Hypothalamus (tissue), 51 donors: ENCODE measurements at regions not wholly inside any gene's neighbourhood (a gene's known extent, or its start where the extent isn't known, plus 50 kb on each side); places are given as distances from the start of the nearest gene placed in this dataset.
"Not testable (repeated sequence)": the region's sequence is repeated elsewhere in the genome, so short reads cannot be mapped to it uniquely, and the experiment has no call there.

ENCODE experiments used
- DNase-seq, 51 donors: peaks; one replicate each; lab custom pipeline; 2025; lab: John Stamatoyannopoulos, UW

DNA sequence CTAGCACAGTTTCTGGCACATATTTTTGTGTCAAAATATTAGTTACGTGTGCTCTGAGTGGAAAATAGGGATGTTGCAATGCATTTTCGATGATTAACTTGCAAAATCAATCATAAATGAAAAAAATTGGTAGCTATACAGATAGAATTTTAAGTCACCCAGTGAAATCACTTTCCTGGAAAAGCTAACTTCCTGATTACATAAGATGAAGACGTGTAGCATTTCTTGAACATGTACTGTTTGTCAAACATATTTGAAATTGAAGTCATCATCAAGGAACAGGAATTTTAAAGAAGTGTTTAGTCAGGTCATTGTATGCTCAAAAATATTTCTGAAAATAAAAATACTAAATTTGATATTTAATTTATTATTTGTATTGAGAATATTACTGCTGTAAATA, 977.7 kb downstream of the PLOD2 start:
- DNase-seq = no peak

DNA sequence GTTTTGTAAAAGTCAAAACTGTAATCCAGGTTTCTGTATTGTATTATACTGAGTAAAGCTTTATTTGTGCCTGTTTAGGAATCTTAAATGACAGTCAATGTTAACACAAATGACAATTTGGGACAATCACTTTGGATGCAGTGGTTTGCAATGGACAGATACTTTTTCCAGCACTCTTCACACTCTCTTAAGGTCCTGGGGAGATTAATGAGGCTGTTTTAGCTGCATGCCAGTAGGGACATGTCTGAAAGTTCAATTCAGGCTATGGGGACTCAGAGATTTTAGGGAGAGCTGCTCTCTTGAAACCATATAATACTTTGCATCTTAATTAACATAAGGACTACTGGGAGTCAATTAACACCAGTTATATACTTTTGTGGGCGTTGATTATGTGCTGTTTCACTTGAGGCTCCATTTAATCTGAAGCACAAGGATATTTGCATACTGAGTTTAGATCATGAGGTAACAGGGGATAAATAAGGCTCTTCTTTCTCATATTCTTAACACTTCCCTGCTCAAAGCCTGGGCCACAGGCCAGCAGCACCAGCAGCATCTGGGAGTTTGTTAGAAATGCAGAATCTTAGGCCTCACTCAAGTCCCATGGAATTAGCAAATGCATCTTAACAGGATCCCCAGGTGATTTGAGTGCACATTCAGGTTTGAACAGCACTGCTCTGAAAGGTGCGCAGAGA, 972.8 kb downstream of the PLOD2 start:
- DNase-seq = no peak

DNA sequence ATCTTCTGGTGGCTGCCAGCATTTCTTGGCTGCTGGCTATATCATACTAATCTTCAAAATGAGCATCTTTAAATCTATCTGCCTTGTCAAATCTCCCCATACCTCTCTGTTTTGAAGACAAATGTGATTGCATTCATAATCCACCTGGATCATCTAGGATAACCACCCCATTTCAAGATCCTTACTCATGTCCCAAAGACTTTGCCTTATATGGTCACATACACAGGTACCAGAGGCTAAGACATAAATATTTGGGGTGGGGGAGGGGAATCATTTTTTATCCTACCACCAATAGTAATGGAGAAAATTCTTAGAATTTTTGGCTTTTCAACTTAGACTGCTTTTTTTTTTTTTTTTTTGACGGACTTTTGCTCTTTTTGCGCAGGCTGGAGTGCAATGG, 970.8 kb downstream of the PLOD2 start:
- DNase-seq = no peak

DNA sequence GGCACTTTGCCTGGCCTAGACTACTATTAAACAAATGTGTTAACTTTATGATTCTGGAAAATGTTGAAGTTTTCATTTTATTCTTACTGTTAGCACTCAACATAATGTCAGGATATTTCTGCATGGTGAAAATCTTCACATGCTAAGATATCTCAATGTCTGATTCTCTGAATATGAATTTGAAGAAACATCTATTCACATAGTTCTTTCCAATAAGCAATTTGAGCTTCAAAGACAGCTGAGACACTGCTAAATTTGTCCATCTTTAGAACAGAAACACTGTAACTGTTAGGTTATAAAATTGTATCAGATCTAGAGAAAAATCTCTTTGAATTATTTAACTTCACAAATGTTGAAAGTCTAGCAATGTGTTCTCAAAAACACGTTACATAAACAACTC, 970.2 kb downstream of the PLOD2 start:
- DNase-seq = no peak

DNA sequence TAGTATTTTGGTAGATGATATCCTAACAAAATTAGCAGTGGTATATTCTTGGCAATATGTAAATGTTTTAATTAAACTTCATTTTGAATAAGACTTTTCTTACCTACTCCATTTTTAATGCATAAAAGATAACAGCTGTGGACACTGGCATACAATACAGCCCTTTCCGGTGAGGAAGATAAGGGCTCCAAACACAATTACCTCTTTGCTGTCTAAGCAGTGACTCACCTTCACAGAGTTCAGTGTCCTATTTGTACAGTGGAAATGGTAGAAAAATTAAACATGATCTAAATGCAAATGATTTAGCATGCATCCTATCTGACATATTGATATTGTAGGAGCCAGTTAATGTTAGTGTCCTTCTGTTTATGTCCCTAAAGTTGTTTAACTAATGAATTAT, 969.4 kb downstream of the PLOD2 start:
- DNase-seq = no peak

DNA sequence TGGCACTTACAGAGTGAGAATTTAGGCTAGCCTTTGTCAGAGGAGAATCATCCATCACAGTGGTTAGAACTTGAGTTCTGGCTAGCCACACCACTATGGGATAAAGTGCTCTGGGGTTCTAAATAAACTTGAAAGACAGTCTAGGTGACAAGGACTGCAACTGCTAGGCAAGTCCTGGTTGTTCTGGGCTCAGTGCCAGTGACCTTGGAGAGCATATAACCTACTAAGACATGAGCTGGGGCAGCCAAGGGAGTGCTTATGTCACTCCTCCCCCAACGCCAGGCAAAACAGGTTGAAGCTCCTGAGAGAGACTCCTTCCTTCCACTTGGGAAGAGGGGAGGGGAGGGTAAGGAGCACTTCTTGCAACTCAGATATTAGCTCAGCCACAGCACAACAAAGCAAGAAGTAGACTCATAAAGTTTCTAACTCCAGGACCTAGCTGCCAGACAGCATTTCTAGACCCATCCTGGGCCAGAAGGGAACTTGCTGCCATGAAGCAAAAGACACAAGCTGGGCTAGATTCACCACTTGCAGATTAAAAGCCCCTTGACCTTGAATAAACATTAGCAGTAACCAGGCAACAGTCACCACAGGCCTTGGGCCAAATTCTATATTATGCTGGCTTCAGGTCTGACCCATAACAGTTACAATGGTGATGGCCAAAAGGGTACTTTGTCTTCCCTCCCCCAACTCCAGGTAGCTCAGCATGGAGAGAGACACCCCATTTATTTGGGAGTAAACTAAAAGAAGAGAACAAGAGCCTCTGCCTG, 963.7 kb downstream of the PLOD2 start:
- no peak for DNase-seq

DNA sequence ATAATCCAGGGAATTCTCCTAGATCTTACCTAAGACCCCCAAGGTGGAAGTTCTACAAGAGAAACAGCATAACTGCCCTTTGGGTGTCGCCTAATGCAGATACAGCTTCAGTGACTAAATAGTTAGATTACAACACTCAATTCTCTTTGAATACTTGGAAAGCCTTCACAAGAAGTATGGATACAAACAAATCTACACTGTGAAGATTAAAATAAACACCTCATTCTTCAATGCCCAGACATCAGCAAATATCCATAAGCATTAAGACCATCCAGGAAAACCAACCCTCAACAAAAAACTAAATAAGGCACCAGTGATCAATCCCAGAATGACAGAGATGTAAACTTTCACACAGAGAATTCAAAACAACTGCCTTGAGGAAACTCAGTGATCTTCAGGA, 963.2 kb downstream of the PLOD2 start:
- no peak for DNase-seq

DNA sequence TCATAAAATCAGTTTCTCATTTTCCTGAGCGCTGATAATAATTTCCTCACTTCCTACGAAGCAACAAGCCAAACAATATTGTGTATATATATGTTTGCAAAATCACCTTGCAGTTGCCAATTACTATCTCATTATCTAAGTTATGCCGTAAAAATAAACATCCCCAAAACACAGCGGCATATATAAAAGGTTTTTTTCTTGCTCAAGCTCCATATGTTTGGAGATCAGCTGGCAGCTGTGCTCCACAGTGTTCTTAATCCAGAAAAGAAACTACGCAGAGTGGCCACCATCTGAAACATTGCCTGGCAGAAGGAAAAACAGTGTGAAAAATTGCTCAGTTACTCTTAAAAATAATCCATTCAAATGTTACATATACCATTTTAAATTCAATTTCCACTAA, 951.4 kb downstream of the PLOD2 start:
- DNase-seq = no peak

DNA sequence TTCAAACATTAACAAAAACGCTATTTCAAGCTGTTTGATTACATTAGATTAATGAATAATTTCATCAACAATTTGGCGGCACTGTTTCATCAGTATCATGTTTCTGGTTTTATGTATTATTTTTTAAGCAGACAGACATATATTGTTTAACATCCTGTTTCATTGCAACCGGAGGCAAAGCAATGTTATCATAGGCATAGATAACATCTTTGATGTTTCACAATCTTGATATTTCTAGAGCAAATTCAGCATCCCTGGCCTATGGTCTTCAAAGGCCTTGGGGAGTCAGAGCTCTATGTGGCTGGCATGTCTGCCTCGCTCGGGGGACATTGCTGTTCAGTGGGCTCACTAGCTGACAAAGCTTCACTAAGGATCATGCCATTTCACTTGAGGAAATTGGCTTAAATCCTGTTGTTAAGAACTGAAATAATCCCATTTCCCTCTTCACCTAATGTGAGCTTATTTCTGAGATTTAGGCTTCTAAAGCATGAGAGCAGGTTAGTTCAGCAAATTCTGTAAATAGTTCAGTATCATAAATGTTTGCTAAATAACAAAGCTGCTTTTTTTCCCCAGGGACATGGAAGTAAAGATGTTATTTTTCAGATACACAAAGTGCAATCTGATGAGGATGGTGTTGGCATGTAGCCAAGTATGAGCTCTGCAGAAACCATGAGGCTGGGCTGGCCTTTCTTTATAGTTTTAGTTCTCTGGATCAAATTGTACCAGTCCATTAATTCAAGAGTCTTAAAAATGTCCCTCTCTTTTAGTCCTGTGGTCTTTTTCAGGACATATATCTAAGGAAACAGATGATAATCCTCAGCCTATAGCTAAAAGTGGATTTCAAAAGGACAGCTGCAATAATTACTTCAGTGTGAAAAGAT, 941.4 kb downstream of the PLOD2 start:
- DNase-seq = no peak

DNA sequence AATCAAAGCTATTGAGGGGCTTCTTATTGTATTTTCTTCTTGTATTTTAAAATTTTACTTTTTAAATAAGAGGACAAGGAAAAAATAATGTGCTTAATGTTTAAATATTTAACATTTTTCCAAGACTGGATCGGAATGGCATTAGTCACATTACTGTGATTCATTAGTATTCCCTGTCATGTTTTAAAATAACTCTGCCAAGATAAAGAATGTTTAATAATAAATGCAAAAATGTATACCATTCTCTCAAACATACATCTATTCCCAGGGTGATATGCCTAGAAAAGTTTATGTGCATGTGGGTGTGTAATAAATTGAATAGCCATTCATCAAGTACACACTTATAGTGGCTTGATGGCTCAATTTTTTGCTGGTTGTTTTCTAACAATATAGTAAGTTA, 936.1 kb downstream of the PLOD2 start:
- no peak for DNase-seq

DNA sequence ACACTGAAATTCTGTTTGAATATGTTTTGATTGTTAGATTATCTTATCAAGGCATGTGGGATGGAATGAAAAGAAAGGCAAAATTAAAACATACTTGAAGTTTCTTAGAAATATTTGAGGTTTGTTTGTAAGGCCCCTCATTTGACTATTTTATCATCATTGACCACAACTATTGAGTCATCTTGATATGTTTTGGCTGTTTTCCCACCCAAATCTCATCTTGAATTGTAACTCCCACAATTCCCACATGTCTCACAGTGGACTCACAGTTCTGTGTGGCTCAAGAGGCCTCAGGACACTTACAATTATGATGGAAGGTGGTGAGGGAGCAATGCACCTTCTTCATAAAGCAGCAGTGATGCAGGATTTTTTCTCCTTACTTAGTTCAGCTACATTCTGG, 917.1 kb downstream of the PLOD2 start:
- no peak for DNase-seq

DNA sequence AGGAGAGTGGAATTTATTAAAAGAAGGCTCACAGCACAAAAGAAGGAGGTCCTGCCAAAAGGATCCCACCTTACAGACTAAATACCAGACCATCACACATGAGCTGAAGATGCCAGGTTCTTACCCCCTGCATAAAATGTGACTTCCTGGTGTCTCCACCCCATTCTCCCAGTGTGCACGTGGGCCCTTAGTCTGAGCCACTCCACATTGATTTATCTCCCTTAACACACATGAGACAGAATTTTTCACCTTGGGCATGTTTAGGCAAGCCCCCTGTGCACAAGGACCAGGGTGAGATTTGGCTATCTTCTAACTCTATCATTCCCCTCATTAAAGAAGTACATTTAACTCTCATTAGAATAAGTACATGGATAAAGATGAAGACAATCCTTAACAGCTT, 916.7 kb downstream of the PLOD2 start:
- DNase-seq = no peak

DNA sequence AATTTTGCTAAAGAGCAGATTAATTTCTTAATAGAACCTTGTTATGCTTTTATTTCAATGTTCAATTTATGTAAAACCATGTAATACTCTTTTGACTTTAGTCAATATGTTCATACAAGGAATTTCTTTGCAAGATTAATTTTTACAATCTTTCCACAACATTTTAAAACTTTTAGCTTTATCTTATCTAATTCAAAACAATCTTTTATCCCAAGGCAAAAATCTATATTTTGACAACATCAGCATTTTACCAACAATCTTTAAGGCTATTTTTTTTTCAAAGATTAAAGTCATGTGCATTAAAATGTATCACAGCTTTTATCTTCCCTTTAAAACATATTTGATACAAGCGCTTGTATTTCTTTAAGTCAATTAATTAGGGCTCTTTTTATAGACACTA, 914.7 kb downstream of the PLOD2 start:
- DNase-seq = no peak

DNA sequence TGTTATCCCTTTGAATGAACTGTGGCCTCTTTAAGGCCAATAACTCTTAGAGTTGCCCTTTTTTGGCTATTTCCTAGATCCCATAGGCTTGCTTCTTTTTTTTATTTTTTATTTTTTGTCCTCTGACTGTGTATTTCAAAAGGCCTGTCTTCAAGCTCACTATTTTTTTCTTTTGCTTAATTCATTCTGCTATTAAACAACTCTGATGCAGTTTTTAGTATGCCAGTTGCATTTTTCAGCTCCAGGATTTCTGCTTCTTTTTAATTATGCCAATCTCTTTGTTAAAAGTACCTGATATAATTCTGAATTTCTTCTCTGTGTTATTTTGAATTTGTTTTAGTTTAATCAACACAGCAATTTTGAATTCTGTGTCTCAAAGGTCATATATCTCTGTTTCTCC, 912.1 kb downstream of the PLOD2 start:
- no peak for DNase-seq

DNA sequence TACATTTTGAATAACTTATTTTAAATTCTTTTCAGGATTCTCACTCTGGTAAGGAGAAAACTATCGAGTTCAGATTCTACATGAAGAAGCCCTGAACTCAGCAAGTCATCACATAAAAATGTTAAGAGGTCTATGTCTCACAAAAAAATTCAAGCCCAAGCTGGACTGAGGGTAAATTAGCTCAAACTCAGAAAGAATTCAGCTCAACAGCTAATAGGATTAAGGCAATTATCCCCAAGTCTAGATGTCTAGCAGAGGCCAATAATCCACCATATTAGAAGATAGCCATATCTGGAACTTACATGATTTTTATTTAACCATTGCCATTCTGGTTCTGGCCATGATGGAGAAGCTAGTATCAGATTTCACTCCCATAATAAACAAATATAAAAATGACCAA, 909.7 kb downstream of the PLOD2 start:
- DNase-seq = no peak

DNA sequence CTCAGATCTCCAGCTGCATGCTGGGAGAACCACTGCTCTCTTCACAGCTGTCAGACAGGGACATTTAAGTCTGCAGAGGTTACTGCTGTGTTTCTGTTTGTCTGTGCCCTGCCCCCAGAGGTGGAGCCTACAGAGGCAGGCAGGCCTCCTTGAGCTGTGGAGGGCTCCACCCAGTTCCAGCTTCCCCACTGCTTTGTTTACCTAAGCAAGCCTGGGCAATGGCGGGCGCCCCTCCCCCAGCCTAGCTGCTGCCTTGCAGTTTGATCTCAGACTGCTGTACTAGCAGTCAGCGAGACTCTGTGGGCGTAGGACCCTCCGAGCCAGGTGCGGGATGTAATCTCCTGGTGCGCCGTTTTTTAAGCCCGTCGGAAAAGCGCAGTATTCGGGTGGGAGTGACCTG, 903.0 kb downstream of the PLOD2 start:
- not testable (repeated sequence) for DNase-seq

DNA sequence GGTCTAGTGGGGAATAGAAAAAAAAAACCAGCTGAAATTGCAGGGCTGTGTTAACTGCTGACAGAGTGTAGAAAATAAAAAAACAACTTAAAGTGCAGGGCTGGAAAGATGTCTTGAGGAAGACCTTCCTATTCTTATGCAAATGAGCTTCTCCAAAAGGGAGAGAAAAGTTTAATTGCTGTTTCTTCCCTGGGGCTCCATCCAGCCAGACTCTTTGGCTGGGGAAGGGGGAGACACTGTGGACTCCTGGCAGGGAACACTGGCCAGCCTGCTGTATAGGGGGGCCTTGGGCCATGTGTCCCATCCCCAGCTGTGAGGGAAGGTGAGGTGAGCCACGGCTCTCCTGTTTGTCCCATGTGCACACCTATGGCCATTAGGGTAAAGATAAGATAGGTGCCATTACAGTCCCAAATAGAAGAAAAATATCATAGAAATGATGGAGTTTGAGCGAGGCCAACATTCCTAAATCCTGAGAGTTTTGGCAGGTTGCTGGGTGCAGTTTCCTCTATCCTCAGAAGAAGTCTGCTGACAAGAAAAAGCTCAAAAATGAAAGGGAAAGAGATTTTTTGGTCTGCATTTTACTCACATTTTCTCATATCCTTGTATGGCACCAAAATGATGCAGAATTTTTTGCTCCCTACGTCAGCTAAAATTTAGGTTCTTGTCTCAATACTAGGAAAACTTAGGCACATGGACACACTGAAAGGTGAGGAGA, 901.7 kb downstream of the PLOD2 start:
- no peak for DNase-seq

DNA sequence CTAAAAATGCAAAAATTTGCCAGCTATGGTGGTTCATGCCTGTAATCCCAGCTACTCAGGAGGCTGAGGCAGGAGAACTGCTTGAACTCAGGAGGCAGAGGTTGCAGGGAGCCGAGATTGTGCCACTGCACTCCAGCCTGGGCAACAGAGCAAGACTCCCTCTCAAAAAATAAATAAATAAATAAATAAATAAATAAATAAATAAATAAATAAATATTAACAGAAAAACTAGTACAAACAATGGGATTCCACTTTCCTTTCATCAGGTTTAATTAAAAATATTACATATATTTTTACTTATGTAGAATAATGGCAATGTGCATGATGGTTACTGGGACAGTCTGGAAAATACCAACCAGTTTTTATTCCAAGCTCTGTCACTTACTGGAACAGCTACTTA, 897.5 kb downstream of the PLOD2 start:
- DNase-seq = not testable (repeated sequence)

DNA sequence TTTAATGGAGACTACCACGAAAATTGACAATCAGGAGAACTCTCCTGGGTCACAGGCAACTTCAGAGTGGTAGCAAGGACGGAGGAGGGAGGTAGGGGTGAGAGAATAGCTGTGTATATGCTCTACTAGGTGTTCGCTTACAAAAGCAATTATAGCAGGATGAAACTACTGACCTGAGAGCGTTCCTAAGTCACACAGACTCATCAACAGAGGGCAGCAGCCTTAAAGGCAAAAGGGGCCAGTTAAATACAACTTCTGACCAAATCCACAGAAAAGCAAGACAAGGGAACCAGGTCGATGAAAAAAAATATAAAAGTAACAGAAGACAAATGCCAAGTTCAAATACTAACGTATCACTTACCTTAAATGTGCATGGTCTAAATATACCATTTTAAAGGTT, 894.6 kb downstream of the PLOD2 start:
- DNase-seq = no peak

DNA sequence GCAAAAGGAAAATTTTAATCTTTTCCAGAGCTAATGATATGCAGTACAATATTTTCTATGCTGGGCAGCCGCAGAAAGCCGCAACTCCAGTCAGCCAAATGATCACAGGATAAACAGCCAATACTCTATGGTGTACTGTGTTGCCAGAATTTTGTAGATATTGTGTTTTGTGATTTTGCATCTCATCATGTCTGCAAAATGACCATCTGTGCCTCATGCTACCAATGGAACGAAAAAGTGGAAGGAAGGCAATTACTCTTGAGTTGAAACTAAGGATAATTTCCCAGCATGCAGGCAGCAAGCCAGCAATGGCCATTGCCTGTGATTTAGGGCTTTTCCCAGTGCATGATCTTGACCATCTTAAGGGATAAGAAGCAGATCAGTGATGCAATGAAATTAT, 891.9 kb downstream of the PLOD2 start:
- no peak for DNase-seq

DNA sequence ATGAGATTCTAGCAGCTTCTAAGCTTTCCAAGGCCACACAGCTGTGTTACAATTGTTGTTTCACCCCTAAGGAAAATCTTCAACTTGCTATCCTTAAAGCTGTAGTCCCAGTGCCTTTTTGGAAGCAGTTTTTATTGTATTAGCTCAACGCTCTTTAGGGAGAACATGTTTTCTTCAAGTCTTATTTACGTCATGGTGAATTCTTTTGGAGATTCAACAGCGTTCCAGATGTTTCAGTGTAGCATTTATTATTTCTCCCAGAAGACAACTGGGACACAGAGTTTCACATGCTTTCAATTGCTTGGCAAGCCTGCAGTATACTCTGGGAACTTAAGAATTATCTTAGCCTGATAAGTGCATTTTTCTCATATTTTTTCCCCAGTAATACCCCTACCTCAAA, 888.3 kb downstream of the PLOD2 start:
- no peak for DNase-seq
